Fibroblast of lung (primary cell): ENCODE measurements at regions not wholly inside any gene's neighbourhood (a gene's known extent, or its start where the extent isn't known, plus 50 kb on each side); places are given as distances from the start of the nearest gene placed in this dataset.

Source experiments
- DNase-seq, 2 donors: peaks; one replicate each; pipeline versions ENCODE4 v3.0.0 to v3.0.0-alpha.2; 2010; ENCODE audit warnings: low read depth in 2 of 2
- H2AFZ ChIP-seq: 2 replicates; pipeline ENCODE4 v1.5.1; 2012; ENCODE audit warnings: low read length, control low read depth, inconsistent platforms
- H3K27ac ChIP-seq: 2 replicates; pipeline ENCODE4 v1.5.1; 2011; ENCODE audit warnings: low read length, control low read depth; ENCODE audit not compliant: insufficient read depth
- H3K27me3 ChIP-seq: 2 replicates; pipeline ENCODE4 v1.5.1; 2011; ENCODE audit warnings: mild to moderate bottlenecking, low read length; ENCODE audit not compliant: control insufficient read depth, insufficient read depth
- H3K36me3 ChIP-seq: 2 replicates; pipeline ENCODE4 v1.5.1; 2011; ENCODE audit warnings: low read length; ENCODE audit not compliant: control insufficient read depth, insufficient read depth
- H3K4me1 ChIP-seq: 2 replicates; pipeline ENCODE4 v1.5.1; 2011; ENCODE audit warnings: low read length; ENCODE audit not compliant: control insufficient read depth, insufficient read depth; ENCODE audit errors: extremely low read depth
- H3K4me2 ChIP-seq: 2 replicates; pipeline ENCODE4 v1.5.1; 2011; ENCODE audit warnings: low read length, control low read depth; ENCODE audit not compliant: insufficient read depth; ENCODE audit errors: extremely low read depth
- H3K4me3 ChIP-seq, 4 experiments: fragments of 200-600 bp in 1 of 4; sonication (generic) in 1 of 4; replicated peaks in 1 of 4; 2 replicates each; pipeline ENCODE4 v1.5.1; 2011 to 2016; ENCODE audit warnings: low read length in 4 of 4, low read depth in 3 of 4, mild to moderate bottlenecking in 3 of 4, control low read depth in 2 of 4, inconsistent platforms in 1 of 4, mixed read lengths in 1 of 4; ENCODE audit not compliant: insufficient read depth in 1 of 4; ENCODE audit errors: control extremely low read depth in 1 of 4
- H3K79me2 ChIP-seq: 2 replicates; pipeline ENCODE4 v1.5.1; 2012; ENCODE audit warnings: mild to moderate bottlenecking, low read length, inconsistent platforms; ENCODE audit not compliant: control insufficient read depth, insufficient read depth
- H3K9ac ChIP-seq: 2 replicates; pipeline ENCODE4 v1.5.1; 2011; ENCODE audit warnings: mild to moderate bottlenecking, low read length, control low read depth; ENCODE audit not compliant: insufficient read depth
- H3K9me3 ChIP-seq: 2 replicates; pipeline ENCODE4 v1.5.1; 2012; ENCODE audit warnings: low read depth, low read length; ENCODE audit not compliant: control insufficient read depth, insufficient read depth
- H4K20me1 ChIP-seq: 2 replicates; pipeline ENCODE4 v1.5.1; 2011; ENCODE audit warnings: low read length; ENCODE audit not compliant: control insufficient read depth, insufficient read depth; ENCODE audit errors: extremely low read depth
- CTCF ChIP-seq, 2 donors: IDR thresholded peaks in 1 of 2; conservative IDR thresholded peaks in 1 of 2; 1 replicate in 1 of 2; 2 replicates in 1 of 2; pipeline ENCODE4 v1.5.1; 2011 to 2012; ENCODE audit warnings: low read length in 2 of 2, control low read depth in 1 of 2, inconsistent platforms in 1 of 2, low read depth in 1 of 2, mild to moderate bottlenecking in 1 of 2
- EZH2 ChIP-seq: IDR thresholded peaks from 2 replicates; pipeline ENCODE4 v1.5.1; 2012; ENCODE audit warnings: low read length, control low read depth, mild to moderate bottlenecking; ENCODE audit errors: missing control alignments

- peaks cover 4% of the 10 kb centered on the region for H3K9me3 ChIP-seq
- H3K27me3 ChIP-seq = no peaks in the 10 kb centered on the region
- H3K4me2 ChIP-seq = no peak overlapping the region
- H3K4me3 ChIP-seq = no peak overlapping the region
- no peak overlapping the region for H2AFZ ChIP-seq
- H4K20me1 ChIP-seq = no peaks in the 10 kb centered on the region
- H3K36me3 ChIP-seq = no peaks in the 10 kb centered on the region
- H3K79me2 ChIP-seq = no peaks in the 10 kb centered on the region
- TF ChIP-seq CTCF (conservative IDR thresholded peaks at IDR 0.05 in 1 of 2, IDR thresholded peaks at IDR 0.05 in 1 of 2; ENCODE audit: low read depth in 1 of 2, low read length in 2 of 2) (no peak), EZH2 (no peak)
- no peak for DNase-seq
- H3K4me1 ChIP-seq = no peaks in the 10 kb centered on the region
- H3K27ac ChIP-seq = no peak overlapping the region
- H3K9ac ChIP-seq = no peak overlapping the region
Observed at GRCh38 chr22:49008682-49009235, 818.9 kb downstream of the BRD1 start.

GRCh38 chr22:49007013-49007653 is 820.5 kb downstream of the BRD1 start:
- no peak overlapping the region for H3K27ac ChIP-seq
- H3K27me3 ChIP-seq = no peaks in the 10 kb centered on the region
- no peaks in the 10 kb centered on the region for H3K79me2 ChIP-seq
- no peak overlapping the region for H3K9ac ChIP-seq
- no peaks in the 10 kb centered on the region for H3K4me1 ChIP-seq
- DNase-seq = no peak
- H3K4me2 ChIP-seq = no peak overlapping the region
- no peaks in the 10 kb centered on the region for H4K20me1 ChIP-seq
- TF ChIP-seq CTCF (conservative IDR thresholded peaks at IDR 0.05 in 1 of 2, IDR thresholded peaks at IDR 0.05 in 1 of 2; ENCODE audit: low read depth in 1 of 2, low read length in 2 of 2) (no peak), EZH2 (no peak)
- peaks cover 4% of the 10 kb centered on the region for H3K9me3 ChIP-seq
- no peaks in the 10 kb centered on the region for H3K36me3 ChIP-seq
- H3K4me3 ChIP-seq = no peak overlapping the region
- no peak overlapping the region for H2AFZ ChIP-seq

GRCh38 chr22:49006207-49007012 is 821.3 kb downstream of the BRD1 start:
- Histone ChIP-seq H3K9me3 (peaks cover 4% of the 10 kb centered on the region), H4K20me1 (no peaks in the 10 kb centered on the region), H3K4me3 (no peak overlapping the region), H2AFZ (no peak overlapping the region), H3K27me3 (no peaks in the 10 kb centered on the region), H3K79me2 (no peaks in the 10 kb centered on the region), H3K4me1 (no peaks in the 10 kb centered on the region), H3K27ac (no peak overlapping the region), H3K4me2 (no peak overlapping the region), H3K36me3 (no peaks in the 10 kb centered on the region), H3K9ac (no peak overlapping the region)
- no peak for TF ChIP-seq CTCF (conservative IDR thresholded peaks at IDR 0.05 in 1 of 2, IDR thresholded peaks at IDR 0.05 in 1 of 2; ENCODE audit: low read depth in 1 of 2, low read length in 2 of 2)
- no peak for TF ChIP-seq EZH2
- DNase-seq = no peak
